ENCODE measurements at regions not wholly inside any gene's neighbourhood (a gene's known extent, or its start where the extent isn't known, plus 50 kb on each side); places are given as distances from the start of the nearest gene placed in this dataset.

GRCh38 chr7:156184164-156184563 lies 371.9 kb upstream of the SHH start:
- no peak for TF ChIP-seq CTCF (IDR thresholded peaks at IDR 0.05)
- DNase-seq (no peak), ATAC-seq (no peak)
- intact Hi-C loops (cut with DNase I), result no loop called here
- H3K9me3 ChIP-seq, result peaks cover 0 to 14% of the 10 kb centered on the region in 2 donors
- no peaks in the 10 kb centered on the region for H3K4me1 ChIP-seq
- no peaks in the 10 kb centered on the region for H3K36me3 ChIP-seq
- no peak overlapping the region for H3K27ac ChIP-seq
- H3K4me3 ChIP-seq, result no peak overlapping the region
- H3K27me3 ChIP-seq, result no peaks in the 10 kb centered on the region

- H3K27ac ChIP-seq, result no peak overlapping the region
- H3K4me1 ChIP-seq, result no peaks in the 10 kb centered on the region
- DNase-seq, result no peak
- ATAC-seq, result no peak
- no peaks in the 10 kb centered on the region for H3K9me3 ChIP-seq
- no peak overlapping the region for H3K4me3 ChIP-seq
- no peaks in the 10 kb centered on the region for H3K27me3 ChIP-seq
- H3K36me3 ChIP-seq, result no peaks in the 10 kb centered on the region
- no peak for TF ChIP-seq CTCF (IDR thresholded peaks at IDR 0.05)
- intact Hi-C loops (cut with DNase I), result no loop called here
Observed at GRCh38 chr7:156180451-156181229, 368.4 kb upstream of the SHH start.

- ATAC-seq, result no peak
- intact Hi-C loops (cut with DNase I), result no loop called here
- Histone ChIP-seq H3K9me3 (no peaks in the 10 kb centered on the region), H3K27me3 (no peaks in the 10 kb centered on the region), H3K4me1 (no peaks in the 10 kb centered on the region), H3K36me3 (no peaks in the 10 kb centered on the region), H3K4me3 (no peak overlapping the region), H3K27ac (no peak overlapping the region)
- no peak for TF ChIP-seq CTCF (IDR thresholded peaks at IDR 0.05)
- no peak for DNase-seq
Observed at GRCh38 chr7:156179872-156180390, 367.7 kb upstream of the SHH start.

- Histone ChIP-seq H3K36me3 (no peaks in the 10 kb centered on the region), H3K27me3 (no peaks in the 10 kb centered on the region), H3K27ac (no peak overlapping the region), H3K4me1 (no peaks in the 10 kb centered on the region), H3K9me3 (no peaks in the 10 kb centered on the region), H3K4me3 (no peak overlapping the region)
- DNase-seq, result no peak
- intact Hi-C loops (cut with DNase I), result no loop called here
- ATAC-seq, result no peak
- TF ChIP-seq CTCF (IDR thresholded peaks at IDR 0.05), result no peak
Observed at GRCh38 chr7:156178857-156179256, 366.6 kb upstream of the SHH start.

GRCh38 chr7:156178214-156178613 lies 366.0 kb upstream of the SHH start:
- no peak for TF ChIP-seq CTCF (IDR thresholded peaks at IDR 0.05)
- no peak for ATAC-seq
- intact Hi-C loops (cut with DNase I), result no loop called here
- Histone ChIP-seq H3K4me3 (no peak overlapping the region), H3K36me3 (no peaks in the 10 kb centered on the region), H3K9me3 (no peaks in the 10 kb centered on the region), H3K27ac (no peak overlapping the region), H3K4me1 (no peaks in the 10 kb centered on the region), H3K27me3 (no peaks in the 10 kb centered on the region)
- no peak for DNase-seq

Data from left lung (tissue), 4 donors.